Left lung (tissue), 4 donors: ENCODE measurements at regions not wholly inside any gene's neighbourhood (a gene's known extent, or its start where the extent isn't known, plus 50 kb on each side); places are given as distances from the start of the nearest gene placed in this dataset.

ENCODE experiments used
- ATAC-seq: fragments of 200-7000 bp; cut with Tn5 transposase; one replicate; pipeline ENCODE4 v1.9.1; 2020; ENCODE audit warnings: moderate library complexity
- DNase-seq, 4 donors: peaks; one replicate each; pipeline ENCODE4 v3.0.0-alpha.2; 2013 to 2020
- H3K27ac ChIP-seq, 2 donors: fragments of 200-600 bp; sonication (generic) in 1 of 2; one replicate each; pipeline versions ENCODE4 v1.5.0 to v1.8.0; 2020 to 2021
- H3K27me3 ChIP-seq, 2 donors: fragments of 200-600 bp; sonication (generic) in 1 of 2; one replicate each; pipeline versions ENCODE4 v1.5.0 to v1.8.0; 2020 to 2021
- H3K36me3 ChIP-seq, 2 donors: fragments of 200-600 bp; sonication (generic) in 1 of 2; one replicate each; pipeline versions ENCODE4 v1.5.0 to v1.8.0; 2020 to 2021
- H3K4me1 ChIP-seq, 2 donors: fragments of 200-600 bp; one replicate each; pipeline ENCODE4 v1.8.0; 2021
- H3K4me3 ChIP-seq, 2 donors: fragments of 200-600 bp; sonication (generic) in 1 of 2; one replicate each; pipeline versions ENCODE4 v1.5.0 to v1.8.0; 2020 to 2021; ENCODE audit warnings: mild to moderate bottlenecking in 1 of 2
- H3K9me3 ChIP-seq, 2 donors: fragments of 200-600 bp; sonication (generic) in 1 of 2; one replicate each; pipeline versions ENCODE4 v1.5.0 to v1.8.0; 2020 to 2021
- intact Hi-C, 2 donors: fragments of 100-400 bp; cut with DNase I; formaldehyde crosslinking; loops; one replicate each; pipeline versions ENCODE4 v1.11.2 to v1.14.2; 2022
- TF ChIP-seq, protein P1 (sequence below), 2 donors: fragments of 200-600 bp; sonication (generic) in 1 of 2; IDR thresholded peaks; one replicate each; pipeline versions ENCODE4 v1.5.0 to v1.8.0; 2021; ENCODE audit warnings: antibody characterized with exemption in 2 of 2
- donor health status: DM: no; HTN: yes; CAD: no.
- donor health status: DM: no; HTN: no; CAD: no.

DNA sequence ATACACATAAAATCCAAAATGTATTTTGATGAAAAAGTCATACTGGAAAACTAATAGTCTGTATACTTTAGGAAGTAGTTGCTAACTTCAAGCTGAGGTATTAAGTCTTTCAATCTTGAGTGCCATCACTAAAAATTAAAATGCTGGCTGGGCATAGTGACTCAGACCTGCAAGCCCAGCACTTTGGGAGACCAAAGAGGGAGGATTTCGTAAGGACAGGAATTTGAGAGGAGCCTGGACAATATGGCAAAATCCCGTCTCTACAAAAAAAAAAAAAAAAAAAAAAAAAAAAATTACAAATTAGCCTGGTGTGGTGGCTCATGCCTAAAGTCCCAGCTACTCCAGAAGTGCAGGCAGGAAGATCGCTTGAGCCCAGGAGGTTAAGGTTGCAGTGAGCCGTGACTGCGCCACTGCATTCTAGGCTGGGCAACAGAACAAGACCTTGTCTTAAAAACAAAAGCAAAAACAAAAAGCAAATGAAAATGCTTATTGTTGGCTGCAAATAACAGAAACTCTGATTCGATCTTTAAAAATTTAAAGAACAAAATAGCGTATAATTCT, 1994.2 kb upstream of the PCDH20 start:
- H3K27me3 ChIP-seq = no peaks in the 10 kb centered on the region
- H3K27ac ChIP-seq = no peak overlapping the region
- intact Hi-C loops = no loop called here
- DNase-seq (no peak), ATAC-seq (no peak)
- H3K4me1 ChIP-seq = no peaks in the 10 kb centered on the region
- H3K4me3 ChIP-seq = no peak overlapping the region
- H3K9me3 ChIP-seq = peaks cover 0 to 4% of the 10 kb centered on the region in 2 donors
- H3K36me3 ChIP-seq = no peaks in the 10 kb centered on the region
- TF ChIP-seq, protein P1, sequence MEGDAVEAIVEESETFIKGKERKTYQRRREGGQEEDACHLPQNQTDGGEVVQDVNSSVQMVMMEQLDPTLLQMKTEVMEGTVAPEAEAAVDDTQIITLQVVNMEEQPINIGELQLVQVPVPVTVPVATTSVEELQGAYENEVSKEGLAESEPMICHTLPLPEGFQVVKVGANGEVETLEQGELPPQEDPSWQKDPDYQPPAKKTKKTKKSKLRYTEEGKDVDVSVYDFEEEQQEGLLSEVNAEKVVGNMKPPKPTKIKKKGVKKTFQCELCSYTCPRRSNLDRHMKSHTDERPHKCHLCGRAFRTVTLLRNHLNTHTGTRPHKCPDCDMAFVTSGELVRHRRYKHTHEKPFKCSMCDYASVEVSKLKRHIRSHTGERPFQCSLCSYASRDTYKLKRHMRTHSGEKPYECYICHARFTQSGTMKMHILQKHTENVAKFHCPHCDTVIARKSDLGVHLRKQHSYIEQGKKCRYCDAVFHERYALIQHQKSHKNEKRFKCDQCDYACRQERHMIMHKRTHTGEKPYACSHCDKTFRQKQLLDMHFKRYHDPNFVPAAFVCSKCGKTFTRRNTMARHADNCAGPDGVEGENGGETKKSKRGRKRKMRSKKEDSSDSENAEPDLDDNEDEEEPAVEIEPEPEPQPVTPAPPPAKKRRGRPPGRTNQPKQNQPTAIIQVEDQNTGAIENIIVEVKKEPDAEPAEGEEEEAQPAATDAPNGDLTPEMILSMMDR (IDR thresholded peaks at IDR 0.05) = no peak

DNA sequence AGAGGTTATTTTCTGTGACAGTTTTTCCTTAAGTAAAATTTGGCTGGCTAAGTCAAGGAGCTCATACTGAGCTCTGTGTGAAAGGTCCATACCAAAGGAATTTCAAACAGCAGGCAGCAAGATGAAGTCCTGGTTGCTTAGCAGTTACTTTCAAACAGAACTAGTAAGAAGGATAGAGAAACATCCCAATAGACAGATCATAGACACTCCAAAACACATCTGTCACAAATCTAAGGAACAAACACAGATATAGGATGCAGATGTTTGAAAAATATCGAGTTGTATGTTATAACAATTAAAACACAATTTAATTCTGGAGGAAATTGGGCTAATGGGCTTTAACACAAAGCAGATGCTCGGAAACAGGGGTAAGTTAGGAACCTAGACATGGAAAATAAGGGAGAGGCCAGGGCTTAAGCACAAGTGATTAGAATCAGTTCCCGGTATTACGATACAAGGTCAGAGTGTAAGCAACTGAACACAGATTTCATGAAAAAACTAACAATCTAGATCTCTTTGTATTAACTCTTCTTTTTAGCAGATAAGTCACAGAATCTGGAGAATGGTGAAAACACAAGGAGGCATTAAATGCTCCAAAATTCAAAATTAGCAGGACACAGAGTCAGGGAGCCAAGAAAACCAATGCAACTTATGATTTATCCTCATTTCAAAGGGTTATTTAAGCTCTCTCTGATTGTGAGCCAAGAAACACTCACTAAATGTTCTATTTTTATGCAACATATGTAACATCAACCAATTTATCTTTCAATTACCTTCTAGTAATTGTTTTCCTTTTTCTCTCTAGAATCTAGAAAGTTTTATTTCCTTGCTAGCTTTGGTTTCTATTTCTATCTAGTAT, 1992.9 kb upstream of the PCDH20 start:
- Histone ChIP-seq H3K4me3 (no peak overlapping the region), H3K4me1 (no peaks in the 10 kb centered on the region), H3K27ac (no peak overlapping the region), H3K36me3 (no peaks in the 10 kb centered on the region), H3K27me3 (no peaks in the 10 kb centered on the region), H3K9me3 (peaks cover 0 to 4% of the 10 kb centered on the region in 2 donors)
- TF ChIP-seq, protein P1 (IDR thresholded peaks at IDR 0.05) = no peak
- intact Hi-C loops = no loop called here
- DNase-seq (peak in 2 of 4 donors; percentile 56 to 65), ATAC-seq (no peak)

DNA sequence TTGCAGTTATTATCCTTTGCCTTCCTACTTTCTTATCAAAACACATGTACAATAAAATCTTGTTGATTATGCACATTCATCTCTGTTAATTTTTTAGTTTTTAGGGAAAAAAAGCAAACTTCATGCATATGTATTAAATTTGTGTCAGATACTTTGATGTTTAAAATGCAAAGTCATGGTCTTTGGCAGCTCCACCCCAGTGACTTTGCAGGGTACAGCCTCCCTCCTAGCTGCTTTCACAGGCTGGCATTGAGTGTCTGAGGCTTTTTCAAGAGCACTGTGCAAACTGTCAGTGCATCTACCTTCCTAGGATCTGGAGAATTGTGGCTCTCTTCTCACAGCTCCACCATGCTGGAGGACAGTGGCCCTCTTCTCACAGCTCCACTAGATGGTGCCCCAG, 1988.1 kb upstream of the PCDH20 start:
- H3K27me3 ChIP-seq = no peaks in the 10 kb centered on the region
- TF ChIP-seq, protein P1 (IDR thresholded peaks at IDR 0.05) = no peak
- DNase-seq = no peak
- intact Hi-C loops = no loop called here
- no peak overlapping the region for H3K27ac ChIP-seq
- H3K4me3 ChIP-seq = no peak overlapping the region
- no peaks in the 10 kb centered on the region for H3K36me3 ChIP-seq
- ATAC-seq = no peak
- peaks cover 0 to 4% of the 10 kb centered on the region in 2 donors for H3K9me3 ChIP-seq
- no peaks in the 10 kb centered on the region for H3K4me1 ChIP-seq

DNA sequence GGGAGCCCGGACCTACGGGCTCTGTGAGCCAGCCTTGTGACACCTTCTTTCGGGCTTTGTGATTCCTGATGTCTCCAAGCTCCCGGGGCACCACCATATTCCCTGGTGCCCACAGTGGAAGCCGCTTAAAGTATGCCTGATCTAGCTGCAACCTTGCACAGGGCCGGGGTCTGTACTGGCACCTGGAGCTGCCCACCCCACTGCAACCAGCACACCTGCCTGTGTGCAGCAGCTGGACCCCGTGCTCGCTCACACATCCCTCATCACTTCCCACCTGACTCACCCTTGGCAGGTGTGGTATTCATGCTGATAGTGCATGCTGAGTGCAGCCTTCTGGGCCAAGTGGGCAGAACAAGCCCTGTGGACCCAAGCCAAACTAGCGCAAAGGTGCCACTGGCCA, 1981.1 kb upstream of the PCDH20 start:
- DNase-seq (no peak), ATAC-seq (no peak)
- Histone ChIP-seq H3K9me3 (peaks cover 0 to 3% of the 10 kb centered on the region in 2 donors), H3K4me1 (no peaks in the 10 kb centered on the region), H3K36me3 (no peaks in the 10 kb centered on the region), H3K27me3 (no peaks in the 10 kb centered on the region), H3K4me3 (no peak overlapping the region), H3K27ac (no peak overlapping the region)
- TF ChIP-seq, protein P1 (IDR thresholded peaks at IDR 0.05) = no peak
- intact Hi-C loops = no loop called here

DNA sequence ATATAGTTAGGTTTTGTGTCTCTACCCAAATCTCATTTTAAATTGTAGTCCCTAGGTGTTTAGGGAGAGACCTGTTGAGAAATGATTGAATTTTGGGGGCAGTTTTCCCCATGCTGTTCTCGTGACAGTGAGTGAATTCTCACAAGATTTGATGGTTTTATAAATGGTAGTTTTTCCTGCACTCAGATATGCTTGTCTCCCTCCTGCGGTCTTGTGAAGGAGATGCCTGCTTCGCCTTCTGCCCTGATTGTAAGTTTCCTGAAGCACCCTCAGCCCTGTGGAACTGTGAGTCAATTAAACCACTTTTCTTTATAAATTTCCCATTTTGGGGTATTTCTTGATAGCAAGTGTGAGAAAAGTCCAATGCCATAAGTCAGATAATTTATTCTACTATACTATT, 1977.5 kb upstream of the PCDH20 start:
- H3K9me3 ChIP-seq = peaks cover 0 to 3% of the 10 kb centered on the region in 2 donors
- intact Hi-C loops = no loop called here
- TF ChIP-seq, protein P1 (IDR thresholded peaks at IDR 0.05) = no peak

More for the DNA sequence above, 1977.5 kb upstream of the PCDH20 start:
- DNase-seq = no peak
- H3K27me3 ChIP-seq = no peaks in the 10 kb centered on the region
- H3K27ac ChIP-seq = no peak overlapping the region
- H3K4me3 ChIP-seq = no peak overlapping the region
- H3K36me3 ChIP-seq = no peaks in the 10 kb centered on the region
- ATAC-seq = no peak
- no peaks in the 10 kb centered on the region for H3K4me1 ChIP-seq
